Effector memory CD4-positive, alpha-beta T cell (primary cell): ENCODE measurements at regions not wholly inside any gene's neighbourhood (a gene's known extent, or its start where the extent isn't known, plus 50 kb on each side); places are given as distances from the start of the nearest gene placed in this dataset.
A peak's percentile ranks its signal among the peaks of the same experiment; 100 is the strongest.
"Not testable (repeated sequence)": the region's sequence is repeated elsewhere in the genome, so short reads cannot be mapped to it uniquely, and the experiment has no call there.

Experiments
- DNase-seq, 3 donors: peaks; one replicate each; pipeline ENCODE4 v3.0.0-alpha.2; 2020
- H3K27ac ChIP-seq: 2 replicates; pipeline ENCODE4 v1.7.0; 2013; ENCODE audit warnings: mild to moderate bottlenecking, low read length, moderate library complexity; ENCODE audit not compliant: insufficient read depth, poor library complexity, severe bottlenecking
- H3K27me3 ChIP-seq: replicated peaks from 2 replicates; pipeline ENCODE4 v1.7.0; 2013; ENCODE audit warnings: mild to moderate bottlenecking, low read length; ENCODE audit not compliant: insufficient read depth, control insufficient read depth, poor library complexity, severe bottlenecking
- H3K36me3 ChIP-seq: 2 replicates; pipeline ENCODE4 v1.7.0; 2013; ENCODE audit warnings: mild to moderate bottlenecking, low read length, moderate library complexity; ENCODE audit not compliant: control insufficient read depth, insufficient read depth
- H3K4me1 ChIP-seq: 2 replicates; pipeline ENCODE4 v1.7.0; 2013; ENCODE audit warnings: low read length, mild to moderate bottlenecking; ENCODE audit not compliant: control insufficient read depth, insufficient read depth, poor library complexity, severe bottlenecking
- H3K4me3 ChIP-seq: 2 replicates; pipeline ENCODE4 v1.7.0; 2013; ENCODE audit warnings: low read length, low read depth, mild to moderate bottlenecking; ENCODE audit not compliant: insufficient read depth, poor library complexity, severe bottlenecking
- H3K9me3 ChIP-seq: 2 replicates; pipeline ENCODE4 v1.7.0; 2013; ENCODE audit warnings: mild to moderate bottlenecking, low read length, moderate library complexity; ENCODE audit not compliant: control insufficient read depth

GRCh38 chr10:25101461-25102146, 73.2 kb upstream of the GPR158 start:
- H3K36me3 ChIP-seq: no peaks in the 10 kb centered on the region
- H3K9me3 ChIP-seq: no peaks in the 10 kb centered on the region
- no peaks in the 10 kb centered on the region for H3K4me1 ChIP-seq
- no peak overlapping the region for H3K27ac ChIP-seq
- DNase-seq: no peak
- no peaks in the 10 kb centered on the region for H3K27me3 ChIP-seq
- no peak overlapping the region for H3K4me3 ChIP-seq

- no peak overlapping the region for H3K4me3 ChIP-seq
- H3K27ac ChIP-seq: no peak overlapping the region
- H3K27me3 ChIP-seq: no peaks in the 10 kb centered on the region
- no peak for DNase-seq
- no peaks in the 10 kb centered on the region for H3K9me3 ChIP-seq
- H3K4me1 ChIP-seq: no peaks in the 10 kb centered on the region
- no peaks in the 10 kb centered on the region for H3K36me3 ChIP-seq
Measured at GRCh38 chr10:25102147-25102822, 72.5 kb upstream of the GPR158 start.

DNA sequence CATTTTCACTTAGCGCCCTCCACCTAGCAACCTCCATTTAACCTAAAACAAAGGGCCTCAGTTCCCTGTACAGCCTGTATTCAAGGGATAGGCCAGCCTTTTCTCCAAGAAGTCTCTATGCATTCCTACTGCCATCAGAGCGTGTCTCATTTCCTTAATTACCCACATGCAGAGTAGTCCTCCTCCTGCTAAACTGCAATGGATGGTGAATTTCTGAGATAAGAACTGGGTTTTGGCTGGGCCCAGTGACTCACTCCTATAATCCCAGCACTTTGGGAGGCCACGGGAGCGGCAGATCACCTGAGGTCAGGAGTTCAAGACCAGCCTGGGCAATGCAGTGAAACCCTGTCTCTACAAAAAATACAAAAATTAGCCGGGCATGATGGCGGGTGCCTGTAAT, 71.1 kb upstream of the GPR158 start:
- H3K9me3 ChIP-seq: no peaks in the 10 kb centered on the region
- H3K27ac ChIP-seq: no peak overlapping the region
- H3K4me3 ChIP-seq: no peak overlapping the region
- no peak for DNase-seq
- H3K36me3 ChIP-seq: no peaks in the 10 kb centered on the region
- no peaks in the 10 kb centered on the region for H3K27me3 ChIP-seq
- no peaks in the 10 kb centered on the region for H3K4me1 ChIP-seq

DNA sequence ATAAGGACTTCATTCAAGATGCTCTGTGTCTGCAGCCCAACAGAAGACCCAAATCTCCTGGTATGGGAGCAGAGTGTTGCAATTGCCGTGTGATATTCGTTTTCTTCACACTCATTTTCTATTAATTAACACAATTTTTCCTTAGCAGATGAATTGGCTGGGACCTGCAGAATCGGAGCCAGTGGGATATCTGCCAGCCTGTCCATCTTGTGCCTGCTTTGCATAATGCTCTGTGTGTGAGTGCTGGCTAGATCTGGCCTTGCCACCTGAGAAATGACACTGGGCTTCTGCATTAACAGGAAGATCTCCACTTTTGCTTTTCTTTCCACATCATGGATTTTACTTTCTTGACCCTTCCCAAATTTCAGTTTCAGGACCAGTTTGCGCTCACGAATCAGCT, 70.4 kb upstream of the GPR158 start:
- H3K27me3 ChIP-seq: no peaks in the 10 kb centered on the region
- no peaks in the 10 kb centered on the region for H3K36me3 ChIP-seq
- no peak overlapping the region for H3K4me3 ChIP-seq
- no peaks in the 10 kb centered on the region for H3K9me3 ChIP-seq
- no peak overlapping the region for H3K27ac ChIP-seq
- DNase-seq: no peak
- no peaks in the 10 kb centered on the region for H3K4me1 ChIP-seq

DNA sequence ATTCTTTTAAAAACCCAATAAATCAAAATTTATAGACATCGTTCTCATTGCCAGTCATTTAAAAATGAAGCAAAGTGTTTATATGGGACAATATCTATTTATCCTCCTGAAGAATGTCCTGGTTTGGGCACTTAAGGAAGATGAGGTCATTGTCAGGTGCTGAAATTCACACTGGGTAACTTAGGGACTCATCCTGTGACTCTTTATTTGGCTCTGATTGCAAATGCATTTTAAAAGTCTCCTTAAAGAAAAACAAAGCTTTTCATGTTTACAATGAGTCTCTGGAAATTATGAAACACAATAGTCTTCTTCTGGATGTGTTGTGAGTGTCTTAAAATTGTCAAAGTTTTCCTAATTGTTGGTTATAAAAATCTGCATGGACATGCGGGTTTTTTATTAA, 69.5 kb upstream of the GPR158 start:
- no peak for DNase-seq
- Histone ChIP-seq H3K4me3 (no peak overlapping the region), H3K4me1 (no peaks in the 10 kb centered on the region), H3K36me3 (no peaks in the 10 kb centered on the region), H3K27me3 (no peaks in the 10 kb centered on the region), H3K27ac (no peak overlapping the region), H3K9me3 (no peaks in the 10 kb centered on the region)

DNA sequence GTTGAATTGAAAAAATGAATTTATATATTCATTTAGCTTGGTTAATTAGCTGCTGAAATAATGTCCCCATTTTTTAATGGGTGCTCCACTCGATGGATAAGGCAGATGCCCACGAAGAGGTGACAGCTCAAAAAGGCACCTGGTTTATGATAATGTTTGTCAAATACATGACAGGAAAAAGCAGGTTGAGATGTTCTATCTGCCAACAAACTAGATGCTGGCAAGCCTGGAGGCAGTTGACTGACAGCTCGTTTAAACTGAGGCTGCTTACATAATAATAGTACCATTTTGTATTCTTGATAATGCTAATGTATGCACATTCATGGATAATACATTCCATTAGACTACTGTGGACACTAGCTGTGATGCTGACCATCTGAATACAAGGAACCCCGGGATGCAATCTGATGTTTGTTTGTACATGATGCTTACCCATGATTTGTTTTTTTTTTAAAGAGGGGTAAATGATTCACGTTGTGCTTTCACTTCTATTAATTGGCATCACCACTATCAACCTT, 69.0 kb upstream of the GPR158 start:
- Histone ChIP-seq H3K9me3 (no peaks in the 10 kb centered on the region), H3K4me3 (no peak overlapping the region), H3K4me1 (no peaks in the 10 kb centered on the region), H3K36me3 (no peaks in the 10 kb centered on the region), H3K27me3 (no peaks in the 10 kb centered on the region), H3K27ac (no peak overlapping the region)
- DNase-seq: no peak

- DNase-seq: no peak
- Histone ChIP-seq H3K4me3 (no peak overlapping the region), H3K9me3 (no peaks in the 10 kb centered on the region), H3K27me3 (no peaks in the 10 kb centered on the region), H3K4me1 (no peaks in the 10 kb centered on the region), H3K36me3 (no peaks in the 10 kb centered on the region), H3K27ac (no peak overlapping the region)
Measured at GRCh38 chr10:25107756-25108155, 67.0 kb upstream of the GPR158 start.

DNA sequence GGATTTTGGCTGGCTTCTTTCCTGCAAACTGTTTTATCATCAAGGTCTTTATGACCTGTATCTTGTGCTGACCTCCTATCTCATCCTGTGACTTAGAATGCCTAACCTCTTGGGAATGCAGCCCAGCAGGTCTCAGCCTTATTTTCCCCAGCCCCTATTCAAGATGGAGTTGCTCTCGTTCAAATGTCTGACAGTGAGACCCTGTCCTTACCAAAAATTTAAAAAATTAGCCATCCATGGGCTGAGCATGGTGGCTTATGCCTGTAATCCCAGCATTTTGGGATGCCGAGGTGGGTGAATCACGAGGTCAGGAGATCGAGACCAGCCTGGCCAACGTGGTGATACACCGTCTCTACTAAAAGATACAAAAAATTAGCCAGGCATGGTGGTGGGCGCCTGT, 64.9 kb upstream of the GPR158 start:
- not testable (repeated sequence) for H3K4me1 ChIP-seq, H3K27ac ChIP-seq, DNase-seq, H3K27me3 ChIP-seq, H3K9me3 ChIP-seq, H3K4me3 ChIP-seq, H3K36me3 ChIP-seq

DNA sequence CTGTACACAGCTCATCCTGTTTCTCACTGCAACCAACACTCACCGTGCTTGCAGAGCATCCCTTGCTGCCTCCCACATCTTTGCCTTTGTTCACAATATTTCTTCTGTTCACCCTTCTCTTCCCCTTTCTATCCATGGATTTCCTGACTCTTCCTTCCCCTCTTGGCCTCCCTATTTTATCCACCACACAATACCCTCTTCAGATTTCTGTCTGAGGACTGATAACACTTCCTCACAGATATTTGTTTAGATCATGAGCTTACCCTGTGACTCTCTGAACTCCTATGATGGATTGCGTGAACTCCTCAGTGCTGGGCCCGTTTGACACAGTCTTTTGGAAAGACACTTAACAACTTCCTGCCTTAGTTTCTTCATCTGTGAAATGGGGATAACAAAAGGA, 62.8 kb upstream of the GPR158 start:
- no peak for DNase-seq
- Histone ChIP-seq H3K36me3 (no peaks in the 10 kb centered on the region), H3K9me3 (no peaks in the 10 kb centered on the region), H3K4me3 (no peak overlapping the region), H3K27ac (no peak overlapping the region), H3K4me1 (no peaks in the 10 kb centered on the region), H3K27me3 (peaks cover 4% of the 10 kb centered on the region)

DNA sequence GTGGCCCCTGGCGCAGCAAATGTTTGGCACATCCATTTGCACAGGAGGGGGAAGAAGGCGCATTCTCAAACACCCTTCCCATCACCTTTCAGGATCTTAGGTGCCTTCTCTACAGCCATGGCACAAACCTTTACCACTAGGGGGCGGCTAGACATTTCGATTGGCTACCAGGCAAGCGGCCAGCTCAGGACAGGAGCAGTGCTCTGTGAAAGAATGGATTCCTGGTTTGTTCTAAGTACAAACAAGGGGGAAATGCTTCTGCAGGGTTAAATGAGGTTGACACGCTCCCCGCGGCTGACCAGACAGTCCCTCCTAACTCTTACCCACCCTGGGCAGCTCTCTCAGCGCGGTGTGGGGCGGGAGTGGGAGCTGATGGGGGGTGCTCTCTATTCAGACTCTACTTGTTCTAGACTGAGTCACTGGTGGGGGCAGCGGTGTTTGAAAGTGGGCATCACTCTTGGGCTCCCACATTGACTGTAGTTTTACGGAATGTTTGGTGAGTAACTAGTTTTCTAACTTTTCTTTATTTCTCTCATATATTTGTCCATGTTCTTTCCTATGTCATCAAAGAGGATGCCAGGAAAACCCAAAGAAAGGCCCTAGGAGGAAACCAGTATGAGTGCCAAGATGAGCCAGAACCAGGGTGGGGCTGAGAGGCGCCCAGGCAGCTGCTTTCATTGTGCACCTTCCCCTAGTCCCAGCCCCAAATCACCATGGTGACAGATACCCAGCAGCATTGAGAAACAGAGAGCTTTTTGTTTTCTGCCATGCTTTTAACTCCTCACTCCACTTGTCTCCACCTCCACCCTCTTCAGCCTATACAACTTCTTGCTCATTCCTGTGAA, 61.4 kb upstream of the GPR158 start:
- H3K4me1 ChIP-seq: no peaks in the 10 kb centered on the region
- no peak overlapping the region for H3K27ac ChIP-seq
- DNase-seq: peak in 1 of 3 donors; percentile 3
- no peaks in the 10 kb centered on the region for H3K9me3 ChIP-seq
- peaks cover 4% of the 10 kb centered on the region for H3K27me3 ChIP-seq
- no peak overlapping the region for H3K4me3 ChIP-seq
- no peaks in the 10 kb centered on the region for H3K36me3 ChIP-seq
